ENCODE measurements at regions not wholly inside any gene's neighbourhood (a gene's known extent, or its start where the extent isn't known, plus 50 kb on each side); places are given as distances from the start of the nearest gene placed in this dataset.
"Not testable (repeated sequence)": the region's sequence is repeated elsewhere in the genome, so short reads cannot be mapped to it uniquely, and the experiment has no call there.

DNA sequence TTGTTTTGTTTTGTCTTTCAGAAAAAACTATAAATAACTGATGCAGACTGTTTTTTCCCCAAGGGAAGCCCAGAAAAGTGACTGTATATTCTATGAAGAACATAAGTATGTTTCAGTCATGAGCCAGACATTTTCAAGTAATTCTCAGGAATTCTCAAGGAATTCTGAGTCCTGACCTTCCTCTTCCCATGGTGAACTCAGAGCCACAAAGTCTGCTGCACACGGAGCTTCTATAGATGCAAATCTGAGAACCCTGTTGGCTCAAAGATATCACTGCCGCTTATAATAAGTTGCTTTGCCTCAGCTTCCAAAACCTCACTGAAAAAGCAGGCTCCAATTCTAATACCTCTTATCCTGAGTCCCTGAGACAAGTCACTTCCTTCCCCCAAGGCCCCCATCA lies 418.5 kb upstream of the RUNX1 start:
- DNase-seq (ENCODE audit: low read depth) = no peak

- DNase-seq (ENCODE audit: low read depth) = not testable (repeated sequence)
Observed at GRCh38 chr21:35466681-35467080, 417.6 kb upstream of the RUNX1 start.

DNA sequence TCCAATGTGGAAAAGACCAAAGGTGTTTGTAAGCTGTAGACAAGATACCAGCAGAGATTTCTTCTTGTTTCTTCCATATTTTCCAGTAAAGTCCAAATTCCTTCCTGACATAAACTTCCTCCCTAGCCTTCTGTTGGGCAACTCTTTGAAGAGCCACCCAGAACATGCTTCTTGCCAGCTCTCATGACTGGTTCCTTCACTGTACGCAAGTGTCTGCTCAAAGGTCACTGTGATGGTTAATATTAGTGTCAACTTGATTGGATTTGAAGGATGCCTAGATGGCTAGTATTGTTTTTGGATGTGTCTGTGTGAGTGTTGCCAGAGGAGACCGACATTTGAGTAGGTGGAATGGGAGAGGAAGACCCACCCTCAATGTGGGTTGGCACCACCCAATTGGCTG lies 416.6 kb upstream of the RUNX1 start:
- DNase-seq (ENCODE audit: low read depth) = no peak

DNA sequence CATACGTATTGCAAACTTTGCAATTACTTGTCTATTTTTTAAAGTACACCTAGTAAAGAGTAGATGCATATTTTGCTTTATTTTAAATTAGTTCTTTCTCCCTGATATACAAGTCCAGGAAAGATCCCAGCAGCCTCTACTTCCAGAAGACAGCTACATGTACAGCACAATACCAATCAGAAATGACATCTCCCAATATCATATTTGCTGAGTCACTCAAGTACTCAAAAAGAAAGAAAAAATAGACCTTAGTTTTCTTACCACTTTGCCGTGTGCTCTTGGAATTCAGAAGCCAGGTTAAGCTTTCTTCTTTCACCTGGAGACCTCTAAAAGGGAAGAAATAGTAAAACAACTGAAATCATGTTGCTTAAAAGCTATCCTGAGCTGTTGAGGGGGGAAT lies 412.6 kb upstream of the RUNX1 start:
- no peak for DNase-seq (ENCODE audit: low read depth)

GRCh38 chr21:35460441-35460840 lies 411.3 kb upstream of the RUNX1 start:
- no peak for DNase-seq (ENCODE audit: low read depth)

DNA sequence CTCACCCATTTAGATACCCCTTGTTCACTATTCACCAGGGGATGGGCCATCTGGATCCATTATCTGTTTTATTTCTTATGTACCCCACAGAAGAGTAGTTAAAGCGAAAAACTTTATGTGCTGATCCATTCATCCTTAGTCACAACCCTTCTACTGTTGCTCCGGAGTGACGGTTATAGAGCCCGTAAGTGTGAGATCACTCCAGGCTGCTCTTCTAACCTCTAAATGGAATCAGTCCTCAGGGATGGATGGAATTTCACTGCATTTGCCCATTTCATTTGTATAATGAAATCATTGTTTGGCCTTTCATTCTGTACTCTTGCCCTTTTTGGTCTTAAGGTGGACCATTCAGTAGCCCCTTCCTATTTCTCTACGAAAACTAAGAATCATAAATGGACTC lies 409.3 kb upstream of the RUNX1 start:
- no peak for DNase-seq (ENCODE audit: low read depth)

DNA sequence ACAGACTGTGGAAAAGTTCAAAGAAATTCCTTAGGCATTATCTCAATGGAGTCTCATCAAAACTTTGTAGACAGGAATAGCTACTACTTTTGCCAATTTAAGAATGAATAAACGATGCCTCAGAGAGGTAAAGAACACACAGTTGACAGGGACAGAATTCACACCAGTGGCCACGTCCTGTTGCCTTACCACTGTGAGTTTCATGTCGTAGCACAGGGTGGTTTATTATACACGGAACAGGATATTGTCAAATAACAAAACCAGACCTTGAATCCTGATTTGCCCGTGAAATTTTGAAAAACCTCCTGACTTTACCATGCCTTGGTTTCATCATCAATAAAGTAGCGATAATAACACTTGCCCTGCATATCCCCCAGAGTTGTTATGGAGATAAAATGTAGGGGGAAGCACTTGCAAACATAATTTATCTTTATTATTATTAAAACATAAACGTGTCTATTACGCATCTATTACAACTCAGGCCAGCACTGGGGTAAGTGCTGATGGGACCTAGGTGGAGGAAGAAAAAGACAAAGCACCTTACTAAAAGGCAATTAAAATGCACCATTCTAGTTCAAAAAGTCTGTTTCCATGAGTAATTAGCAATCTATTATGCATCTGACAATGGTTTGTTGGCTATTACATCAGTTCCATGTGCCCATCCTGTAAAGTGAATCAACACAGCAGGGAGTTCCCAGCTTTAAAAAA lies 408.1 kb upstream of the RUNX1 start:
- DNase-seq (ENCODE audit: low read depth) = no peak

DNA sequence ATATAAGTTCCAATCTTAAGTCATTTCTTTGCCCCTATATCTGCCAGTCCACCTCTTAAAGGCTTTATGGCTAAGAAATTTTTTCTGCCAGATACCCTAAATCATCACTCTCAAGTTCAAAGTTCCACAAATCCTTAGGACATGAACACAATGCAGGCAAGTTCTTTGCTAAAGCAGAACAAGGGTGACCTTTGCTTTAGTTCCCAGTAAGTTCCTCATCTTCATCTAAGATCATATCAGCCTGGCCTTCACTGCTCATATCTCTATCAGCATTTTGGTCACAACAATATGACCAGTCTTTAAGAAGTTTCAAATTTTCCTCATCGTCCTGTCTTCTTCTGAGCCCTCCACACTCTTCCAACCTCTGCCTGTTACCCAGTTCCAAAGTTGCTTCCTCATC lies 402.2 kb upstream of the RUNX1 start:
- no peak for DNase-seq (ENCODE audit: low read depth)

DNA sequence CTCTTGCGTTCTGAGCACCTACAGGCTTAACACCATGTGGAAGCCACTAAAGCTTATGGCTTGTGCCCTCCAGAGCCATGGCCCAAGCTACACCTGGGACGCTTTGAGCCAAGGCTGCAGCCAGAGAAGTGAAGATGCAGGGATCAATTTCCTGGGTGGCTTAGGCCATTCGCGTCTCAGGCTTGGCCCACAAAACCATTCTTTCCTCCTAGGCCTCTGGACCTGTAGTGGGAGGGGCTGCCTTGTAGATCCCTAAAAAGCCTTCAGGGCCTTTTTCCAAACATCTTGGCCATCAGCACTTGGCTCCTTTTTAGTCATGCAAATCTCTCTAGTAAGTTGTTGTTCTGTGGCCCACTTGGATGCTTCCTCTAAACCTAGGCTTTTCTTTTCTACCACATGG lies 401.7 kb upstream of the RUNX1 start:
- no peak for DNase-seq (ENCODE audit: low read depth)

DNA sequence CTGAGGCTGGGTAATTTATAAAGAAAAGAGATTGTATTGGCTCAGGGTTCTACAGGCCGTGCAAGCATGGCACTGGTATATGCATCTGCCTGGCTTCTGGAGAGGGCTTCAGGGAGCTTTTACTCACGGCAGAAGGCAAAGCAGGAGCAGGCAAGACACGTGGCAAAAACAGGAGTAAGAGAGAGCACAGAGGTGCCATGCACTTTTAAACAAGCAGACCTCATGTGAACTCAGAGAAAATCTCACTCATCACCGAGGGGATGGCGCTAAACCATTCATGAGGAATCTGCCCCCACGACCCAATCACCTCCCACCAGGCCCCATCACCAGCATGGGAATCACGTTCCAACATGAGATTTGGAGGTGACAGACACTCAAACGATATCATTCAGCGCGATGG lies 400.7 kb upstream of the RUNX1 start:
- DNase-seq (ENCODE audit: low read depth) = no peak

DNA sequence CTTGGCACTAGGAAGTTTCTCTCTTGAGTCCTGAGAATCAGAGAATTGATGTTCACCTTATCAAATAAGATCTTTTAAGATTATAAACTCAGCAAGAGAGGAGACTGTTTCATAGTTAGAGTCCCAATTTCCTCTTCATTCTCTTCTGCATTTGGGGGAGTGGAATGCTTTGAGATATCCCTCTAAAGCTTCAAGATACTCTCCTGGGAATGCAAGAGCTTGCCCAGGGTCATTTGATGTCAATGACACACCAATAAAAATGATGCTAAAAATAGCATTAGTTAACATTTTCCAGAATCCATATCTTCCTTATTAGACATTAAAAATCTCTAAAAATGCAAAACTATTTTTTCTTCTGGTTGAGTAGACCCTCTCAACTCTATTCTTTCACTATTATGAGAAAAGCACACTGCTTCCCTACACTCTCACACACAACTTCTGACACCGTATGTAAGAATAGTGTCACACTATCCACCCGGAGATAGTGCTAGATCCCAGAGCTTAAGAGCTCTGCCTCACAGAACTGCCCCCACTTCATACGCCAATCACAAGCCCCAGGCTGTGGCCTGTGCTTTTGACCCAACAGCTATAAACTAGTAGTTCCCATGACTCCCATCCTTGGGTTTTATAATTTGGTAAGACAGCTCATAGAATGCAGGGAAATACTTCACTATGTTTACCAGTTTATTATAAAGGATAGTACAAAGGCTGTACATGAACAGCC lies 399.9 kb upstream of the RUNX1 start:
- DNase-seq (ENCODE audit: low read depth) = no peak

- no peak for DNase-seq (ENCODE audit: low read depth)
Observed at GRCh38 chr21:35444391-35444790, 395.3 kb upstream of the RUNX1 start.

GRCh38 chr21:35441868-35442582 lies 392.9 kb upstream of the RUNX1 start:
- DNase-seq (ENCODE audit: low read depth) = no peak

- no peak for DNase-seq (ENCODE audit: low read depth)
Observed at GRCh38 chr21:35438643-35439404, 389.7 kb upstream of the RUNX1 start.

DNA sequence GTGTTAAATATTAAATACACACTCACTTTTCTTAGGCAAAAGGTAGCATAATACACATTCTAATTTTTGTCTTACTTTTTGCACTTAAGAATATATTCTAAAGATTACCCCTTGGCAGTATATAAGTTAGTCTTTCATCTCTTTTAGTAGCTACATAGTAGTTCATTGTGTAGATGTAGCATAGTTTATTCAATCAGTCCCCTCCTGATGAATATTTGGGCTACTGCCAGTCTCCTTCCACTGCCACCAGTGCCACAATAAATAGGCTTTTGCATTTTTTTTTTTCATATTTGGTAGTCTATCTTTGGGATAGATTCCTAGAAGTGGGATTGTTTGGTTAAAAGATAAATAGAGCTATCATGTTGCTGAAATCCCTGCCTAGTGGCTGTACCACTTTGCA lies 388.8 kb upstream of the RUNX1 start:
- DNase-seq (ENCODE audit: low read depth) = no peak

DNA sequence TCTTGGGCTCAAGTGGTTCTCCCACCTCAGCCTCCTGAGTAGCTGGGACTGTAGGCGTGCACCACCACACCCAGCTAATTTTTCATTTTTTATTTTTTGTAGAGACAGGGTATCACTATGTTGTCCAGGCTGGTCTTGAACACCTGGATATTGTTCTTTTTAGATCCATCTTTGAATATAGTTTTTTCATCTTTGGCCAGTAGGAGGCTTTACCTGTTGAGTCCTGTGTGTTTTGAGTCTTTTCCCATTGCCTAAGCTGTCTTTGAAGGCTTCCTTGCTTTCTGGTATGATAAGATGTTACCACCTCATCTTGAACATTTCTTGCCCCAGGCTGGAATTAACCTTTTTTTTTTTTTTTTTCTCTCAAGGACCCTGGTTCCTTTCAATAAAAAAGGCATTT lies 387.8 kb upstream of the RUNX1 start:
- DNase-seq (ENCODE audit: low read depth) = no peak

- DNase-seq (ENCODE audit: low read depth) = not testable (repeated sequence)
Observed at GRCh38 chr21:35432601-35433000, 383.5 kb upstream of the RUNX1 start.

- DNase-seq (ENCODE audit: low read depth) = no peak
Observed at GRCh38 chr21:35430260-35430659, 381.2 kb upstream of the RUNX1 start.

GRCh38 chr21:35428937-35429336 lies 379.8 kb upstream of the RUNX1 start:
- no peak for DNase-seq (ENCODE audit: low read depth)

DNA sequence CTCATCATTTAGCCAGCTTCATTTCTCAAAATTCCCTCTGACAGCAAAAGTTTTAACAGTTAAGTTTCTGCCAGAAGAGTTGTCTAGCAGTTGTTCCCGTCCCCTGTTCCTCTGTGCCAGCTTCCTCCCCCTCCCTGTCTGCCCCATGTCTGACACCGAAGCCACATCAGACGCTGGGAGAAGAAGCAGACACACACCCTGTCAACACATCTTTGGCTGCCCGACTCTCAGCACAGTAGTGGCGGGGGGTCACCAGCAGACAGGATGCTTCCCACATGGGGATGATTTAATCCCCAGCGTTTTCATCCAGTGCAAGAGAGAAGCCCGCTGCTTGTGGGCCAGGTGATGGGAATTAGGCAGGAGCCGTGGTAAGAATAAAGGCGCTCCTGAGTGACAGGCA lies 379.4 kb upstream of the RUNX1 start:
- DNase-seq (ENCODE audit: low read depth) = peak; percentile 5

GRCh38 chr21:35428001-35428320 lies 378.9 kb upstream of the RUNX1 start:
- DNase-seq (ENCODE audit: low read depth) = no peak

GRCh38 chr21:35427320-35428000 lies 378.4 kb upstream of the RUNX1 start:
- DNase-seq (ENCODE audit: low read depth) = no peak

Data from activated T-helper 1 cell treated with Interleukin-2 at 50 U/mL for 16 hours (primary cell).